Myocyte (in vitro differentiated cells): ENCODE measurements at regions not wholly inside any gene's neighbourhood (a gene's known extent, or its start where the extent isn't known, plus 50 kb on each side); places are given as distances from the start of the nearest gene placed in this dataset.

Experiments used
- DNase-seq: peaks from one replicate; pipeline ENCODE4 v3.0.0-alpha.2; 2012; ENCODE audit warnings: low read depth

GRCh38 chr11:114864896-114865295 lies 186.6 kb downstream of the NXPE2 start:
- DNase-seq, result no peak

- no peak for DNase-seq
Observed at GRCh38 chr11:114876234-114876633, 197.9 kb downstream of the NXPE2 start.

GRCh38 chr11:114877976-114878375 lies 199.6 kb downstream of the NXPE2 start:
- DNase-seq, result no peak

GRCh38 chr11:114880442-114880841 lies 202.1 kb downstream of the NXPE2 start:
- no peak for DNase-seq

GRCh38 chr11:114883472-114883871 lies 205.1 kb downstream of the NXPE2 start:
- DNase-seq, result no peak

- DNase-seq, result no peak
Observed at GRCh38 chr11:114886644-114887265, 208.4 kb downstream of the NXPE2 start.

- DNase-seq, result no peak
Observed at GRCh38 chr11:114889594-114890011, 211.3 kb downstream of the NXPE2 start.

GRCh38 chr11:114890038-114890437 lies 211.7 kb downstream of the NXPE2 start:
- no peak for DNase-seq

- no peak for DNase-seq
Observed at GRCh38 chr11:114891911-114892310, 213.6 kb downstream of the NXPE2 start.

- no peak for DNase-seq
Observed at GRCh38 chr11:114892381-114893197, 214.3 kb downstream of the NXPE2 start.

- DNase-seq, result no peak
Observed at GRCh38 chr11:114893329-114893728, 215.0 kb downstream of the NXPE2 start.

- no peak for DNase-seq
Observed at GRCh38 chr11:114896594-114896993, 218.3 kb downstream of the NXPE2 start.

GRCh38 chr11:114909866-114910265 lies 231.5 kb downstream of the NXPE2 start:
- DNase-seq, result no peak

- no peak for DNase-seq
Observed at GRCh38 chr11:114912826-114913225, 234.5 kb downstream of the NXPE2 start.

- DNase-seq, result no peak
Observed at GRCh38 chr11:114914231-114915005, 236.1 kb downstream of the NXPE2 start.

- DNase-seq, result no peak
Observed at GRCh38 chr11:114915871-114916805, 237.8 kb downstream of the NXPE2 start.

GRCh38 chr11:114918286-114918685 lies 240.0 kb downstream of the NXPE2 start:
- DNase-seq, result no peak

GRCh38 chr11:114921697-114922096 lies 243.4 kb downstream of the NXPE2 start:
- DNase-seq, result no peak

- DNase-seq, result no peak
Observed at GRCh38 chr11:114924042-114924441, 245.7 kb downstream of the NXPE2 start.

GRCh38 chr11:114925591-114925990 lies 247.3 kb downstream of the NXPE2 start:
- DNase-seq, result no peak
